Tibial nerve (tissue), 3 donors: ENCODE measurements at regions not wholly inside any gene's neighbourhood (a gene's known extent, or its start where the extent isn't known, plus 50 kb on each side); places are given as distances from the start of the nearest gene placed in this dataset.

Source experiments
- CTCF ChIP-seq, 5 experiments: fragments of 200-600 bp in 3 of 5; fragments of 450-650 bp in 2 of 5; sonication (generic) in 3 of 5; IDR thresholded peaks; one replicate each; pipeline ENCODE4 v1.5.1; 2016 to 2019; ENCODE audit warnings: antibody characterized with exemption in 5 of 5, mild to moderate bottlenecking in 3 of 5, moderate library complexity in 2 of 5
- POLR2A ChIP-seq, 2 donors: fragments of 450-650 bp; IDR thresholded peaks; one replicate each; pipeline ENCODE4 v1.6.1; 2017; ENCODE audit warnings: antibody characterized with exemption in 2 of 2, mild to moderate bottlenecking in 2 of 2, moderate library complexity in 2 of 2

- TF ChIP-seq CTCF (IDR thresholded peaks at IDR 0.05) (no peak), POLR2A (IDR thresholded peaks at IDR 0.05) (no peak)
These were observed 142.6 kb upstream of the OTX2 start for GRCh38 chr14:56952766-56953473.
